Esophagus squamous epithelium (tissue), 4 donors: ENCODE measurements at regions not wholly inside any gene's neighbourhood (a gene's known extent, or its start where the extent isn't known, plus 50 kb on each side); places are given as distances from the start of the nearest gene placed in this dataset.

Source experiments
- POLR2A ChIP-seq, 4 donors: fragments of 450-650 bp; IDR thresholded peaks; one replicate each; pipeline ENCODE4 v1.6.1; 2017; ENCODE audit warnings: antibody characterized with exemption in 4 of 4, mild to moderate bottlenecking in 4 of 4, moderate library complexity in 3 of 4
- TF ChIP-seq, protein P1 (sequence below), 6 experiments: fragments of 450-650 bp in 4 of 6; fragments of 200-600 bp in 2 of 6; sonication (generic) in 2 of 6; IDR thresholded peaks; one replicate each; pipeline ENCODE4 v1.5.1; 2016 to 2019; ENCODE audit warnings: antibody characterized with exemption in 6 of 6, mild to moderate bottlenecking in 4 of 6, moderate library complexity in 4 of 6

DNA sequence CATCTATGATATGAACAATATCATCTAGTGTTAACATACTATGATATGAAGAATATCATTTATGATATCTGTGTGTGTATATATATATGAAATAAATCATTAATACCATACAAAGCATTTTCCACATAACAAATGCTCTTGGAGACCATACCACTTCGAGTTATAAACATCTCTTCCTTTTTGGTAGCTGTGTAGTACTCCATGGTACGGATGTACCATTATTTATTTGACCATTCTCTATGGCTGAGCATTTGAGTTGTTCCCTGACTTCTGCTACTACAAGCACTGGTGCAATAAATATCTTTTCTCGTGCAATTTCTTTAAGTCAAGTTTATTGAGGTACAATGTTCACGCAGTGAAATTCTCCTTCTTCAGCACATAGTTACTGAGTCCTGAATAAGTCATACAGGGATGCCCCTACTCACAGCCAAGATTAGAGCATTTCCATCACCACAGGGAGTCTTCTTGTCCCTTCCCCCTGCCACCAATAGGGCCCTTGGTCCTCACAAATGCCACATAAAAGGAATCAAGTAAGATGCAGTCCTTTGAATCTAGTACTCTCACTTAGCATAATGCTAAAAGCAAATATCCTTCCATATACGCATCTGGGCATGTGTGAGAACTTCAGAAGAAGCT lies 75.2 kb upstream of the SLC25A48 start:
- TF ChIP-seq, protein P1, sequence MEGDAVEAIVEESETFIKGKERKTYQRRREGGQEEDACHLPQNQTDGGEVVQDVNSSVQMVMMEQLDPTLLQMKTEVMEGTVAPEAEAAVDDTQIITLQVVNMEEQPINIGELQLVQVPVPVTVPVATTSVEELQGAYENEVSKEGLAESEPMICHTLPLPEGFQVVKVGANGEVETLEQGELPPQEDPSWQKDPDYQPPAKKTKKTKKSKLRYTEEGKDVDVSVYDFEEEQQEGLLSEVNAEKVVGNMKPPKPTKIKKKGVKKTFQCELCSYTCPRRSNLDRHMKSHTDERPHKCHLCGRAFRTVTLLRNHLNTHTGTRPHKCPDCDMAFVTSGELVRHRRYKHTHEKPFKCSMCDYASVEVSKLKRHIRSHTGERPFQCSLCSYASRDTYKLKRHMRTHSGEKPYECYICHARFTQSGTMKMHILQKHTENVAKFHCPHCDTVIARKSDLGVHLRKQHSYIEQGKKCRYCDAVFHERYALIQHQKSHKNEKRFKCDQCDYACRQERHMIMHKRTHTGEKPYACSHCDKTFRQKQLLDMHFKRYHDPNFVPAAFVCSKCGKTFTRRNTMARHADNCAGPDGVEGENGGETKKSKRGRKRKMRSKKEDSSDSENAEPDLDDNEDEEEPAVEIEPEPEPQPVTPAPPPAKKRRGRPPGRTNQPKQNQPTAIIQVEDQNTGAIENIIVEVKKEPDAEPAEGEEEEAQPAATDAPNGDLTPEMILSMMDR (IDR thresholded peaks at IDR 0.05) = no peak
- no peak for TF ChIP-seq POLR2A (IDR thresholded peaks at IDR 0.05)
